Gastroesophageal sphincter (tissue), 3 donors: ENCODE measurements at regions not wholly inside any gene's neighbourhood (a gene's known extent, or its start where the extent isn't known, plus 50 kb on each side); places are given as distances from the start of the nearest gene placed in this dataset.

Source experiments
- EP300 ChIP-seq: sonication (generic); formaldehyde crosslinking; IDR thresholded peaks from one replicate; pipeline ENCODE4 v1.6.1; 2017; ENCODE audit warnings: antibody characterized with exemption, mild to moderate bottlenecking
- POLR2A ChIP-seq, 2 donors: fragments of 450-650 bp; IDR thresholded peaks; one replicate each; pipeline ENCODE4 v1.6.1; 2017; ENCODE audit warnings: antibody characterized with exemption in 2 of 2, mild to moderate bottlenecking in 2 of 2, moderate library complexity in 1 of 2
- POLR2AphosphoS5 ChIP-seq: sonication (generic); formaldehyde crosslinking; IDR thresholded peaks from one replicate; pipeline ENCODE4 v1.6.1; 2017; ENCODE audit warnings: antibody characterized with exemption
- TF ChIP-seq, protein P1 (sequence below), 4 experiments: fragments of 200-600 bp in 2 of 4; fragments of 450-650 bp in 2 of 4; sonication (generic) in 1 of 4; IDR thresholded peaks; one replicate each; pipeline ENCODE4 v1.5.1; 2017 to 2019; ENCODE audit warnings: antibody characterized with exemption in 4 of 4, mild to moderate bottlenecking in 2 of 4, moderate library complexity in 2 of 4

DNA sequence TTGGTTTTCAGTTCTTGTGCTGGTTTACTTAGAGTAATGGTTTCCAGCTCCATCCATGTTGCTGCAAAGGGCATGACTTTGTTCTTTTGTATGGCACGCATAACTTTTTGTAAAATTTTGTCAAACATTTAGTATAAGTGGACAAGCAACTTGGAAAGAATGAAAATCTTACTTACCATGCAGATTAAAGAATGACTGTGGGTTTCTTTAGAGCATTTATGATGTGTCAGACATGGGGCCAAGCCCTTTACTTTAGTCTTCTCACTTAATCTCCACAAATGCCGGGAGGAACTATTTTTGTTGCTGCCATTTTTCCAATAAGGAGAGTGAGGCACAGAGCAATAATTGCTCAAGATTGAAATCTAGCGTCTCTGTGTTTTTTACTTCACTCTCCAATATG is 652.5 kb upstream of the TBX3 start:
- TF ChIP-seq, protein P1, sequence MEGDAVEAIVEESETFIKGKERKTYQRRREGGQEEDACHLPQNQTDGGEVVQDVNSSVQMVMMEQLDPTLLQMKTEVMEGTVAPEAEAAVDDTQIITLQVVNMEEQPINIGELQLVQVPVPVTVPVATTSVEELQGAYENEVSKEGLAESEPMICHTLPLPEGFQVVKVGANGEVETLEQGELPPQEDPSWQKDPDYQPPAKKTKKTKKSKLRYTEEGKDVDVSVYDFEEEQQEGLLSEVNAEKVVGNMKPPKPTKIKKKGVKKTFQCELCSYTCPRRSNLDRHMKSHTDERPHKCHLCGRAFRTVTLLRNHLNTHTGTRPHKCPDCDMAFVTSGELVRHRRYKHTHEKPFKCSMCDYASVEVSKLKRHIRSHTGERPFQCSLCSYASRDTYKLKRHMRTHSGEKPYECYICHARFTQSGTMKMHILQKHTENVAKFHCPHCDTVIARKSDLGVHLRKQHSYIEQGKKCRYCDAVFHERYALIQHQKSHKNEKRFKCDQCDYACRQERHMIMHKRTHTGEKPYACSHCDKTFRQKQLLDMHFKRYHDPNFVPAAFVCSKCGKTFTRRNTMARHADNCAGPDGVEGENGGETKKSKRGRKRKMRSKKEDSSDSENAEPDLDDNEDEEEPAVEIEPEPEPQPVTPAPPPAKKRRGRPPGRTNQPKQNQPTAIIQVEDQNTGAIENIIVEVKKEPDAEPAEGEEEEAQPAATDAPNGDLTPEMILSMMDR (IDR thresholded peaks at IDR 0.05) = no peak
- TF ChIP-seq POLR2A (IDR thresholded peaks at IDR 0.05) = no peak
- no peak for TF ChIP-seq POLR2AphosphoS5
- no peak for TF ChIP-seq EP300
